A549 (cell line): ENCODE measurements at regions not wholly inside any gene's neighbourhood (a gene's known extent, or its start where the extent isn't known, plus 50 kb on each side); places are given as distances from the start of the nearest gene placed in this dataset.

Experiments used
- ATAC-seq, 2 experiments: fragments of 200-7000 bp in 1 of 2; fragments of >200 bp in 1 of 2; cut with Nextera tagmentation in 1 of 2; cut with Tn5 transposase in 1 of 2; 3 replicates each; pipeline versions ENCODE4 v1.8.0 to v1.9.1; 2018 to 2020; ENCODE audit warnings: mild to moderate bottlenecking in 1 of 2, moderate library complexity in 1 of 2
- CTCF ChIA-PET: fragments of 300-600 bp; sonication (Branson Sonifier 250); formaldehyde crosslinking; extraction: SDS; loops from one replicate; lab custom pipeline; 2021; ENCODE audit warnings: antibody characterized with exemption, inconsistent platforms; lab: Yijun Ruan, JAX
- POLR2A ChIA-PET: fragments of 350-600 bp; formaldehyde crosslinking; extraction: SDS; loops from one replicate; lab custom pipeline; 2021; ENCODE audit warnings: antibody characterized with exemption, inconsistent platforms; lab: Yijun Ruan, JAX
- DNase-seq, 2 experiments: peaks; one replicate each; pipeline versions ENCODE4 v3.0.0 to v3.0.0-alpha.2; 2011 to 2016; ENCODE audit warnings: low read depth in 1 of 2, low spot score in 1 of 2
- FAIRE-seq: peaks from 2 replicates; lab custom pipeline; 2011; peaks lifted over from hg19 to GRCh38; lab: Jason Lieb, UNC
- H3K27ac ChIP-seq, 2 experiments: fragments of >200 bp; sonication (Bioruptor Twin); formaldehyde crosslinking; 3 replicates each; pipeline ENCODE4 v1.5.1; 2016 to 2017
- H3K4me1 ChIP-seq: fragments of >200 bp; sonication (Bioruptor Twin); formaldehyde crosslinking; 3 replicates; pipeline ENCODE4 v1.6.1; 2016
- H3K4me2 ChIP-seq: fragments of >200 bp; sonication (Bioruptor Twin); formaldehyde crosslinking; 3 replicates; pipeline ENCODE4 v1.6.1; 2016
- H3K4me3 ChIP-seq: fragments of >200 bp; sonication (Bioruptor Twin); formaldehyde crosslinking; 3 replicates; pipeline ENCODE4 v1.5.1; 2016
- H3K9me3 ChIP-seq: fragments of >200 bp; sonication (Bioruptor Twin); formaldehyde crosslinking; 3 replicates; pipeline ENCODE4 v1.6.1; 2016
- BHLHE40 ChIP-seq: IDR thresholded peaks from 2 replicates; pipeline ENCODE4 v1.6.1; 2012; ENCODE audit warnings: low read depth, low read length, inconsistent platforms
- E2F6 ChIP-seq: IDR thresholded peaks from 2 replicates; pipeline ENCODE4 v1.6.1; 2012; ENCODE audit warnings: low read depth, borderline replicate concordance
- EHF ChIP-seq: fragments of 250-450 bp; sonication (Bioruptor Pico); IDR thresholded peaks from 2 replicates; pipeline ENCODE4 v1.5.0; 2020; ENCODE audit warnings: mild to moderate bottlenecking
- ESRRA ChIP-seq: fragments of 150-350 bp; IDR thresholded peaks from 2 replicates; pipeline ENCODE4 v1.6.1; 2014; ENCODE audit warnings: mild to moderate bottlenecking, low read length, borderline replicate concordance
- GATA3 ChIP-seq: IDR thresholded peaks from 2 replicates; pipeline ENCODE4 v1.6.1; 2012; ENCODE audit warnings: borderline replicate concordance
- HOXB5 ChIP-seq: fragments of 250-450 bp; sonication (Bioruptor Pico); IDR thresholded peaks from 2 replicates; pipeline ENCODE4 v1.5.0; 2020; ENCODE audit warnings: mild to moderate bottlenecking, moderate library complexity
- JUNB ChIP-seq: fragments of >200 bp; sonication (Bioruptor Twin); formaldehyde crosslinking; IDR thresholded peaks from 2 replicates; pipeline ENCODE4 v1.6.1; 2016
- MAFK ChIP-seq: fragments of 450-650 bp; IDR thresholded peaks from 2 replicates; pipeline ENCODE4 v1.6.1; 2014; ENCODE audit not compliant: partially characterized antibody
- NPAS2 ChIP-seq: fragments of 250-450 bp; sonication (Bioruptor Pico); IDR thresholded peaks from 2 replicates; pipeline ENCODE4 v1.8.0; 2022; ENCODE audit warnings: mild to moderate bottlenecking, moderate library complexity, borderline replicate concordance
- RAD21 ChIP-seq, 2 experiments: fragments of >200 bp in 1 of 2; sonication (Bioruptor Twin) in 1 of 2; formaldehyde crosslinking in 1 of 2; IDR thresholded peaks in 1 of 2; conservative IDR thresholded peaks in 1 of 2; 2 replicates in 1 of 2; 3 replicates in 1 of 2; pipeline ENCODE4 v1.6.1; 2012 to 2018; ENCODE audit warnings: inconsistent platforms in 1 of 2
- RARB ChIP-seq: fragments of 250-450 bp; sonication (Bioruptor Pico); IDR thresholded peaks from 2 replicates; pipeline ENCODE4 v1.8.0; 2021; ENCODE audit warnings: mild to moderate bottlenecking, moderate library complexity
- TP53 ChIP-seq: fragments of 250-450 bp; sonication (Bioruptor Pico); IDR thresholded peaks from 2 replicates; pipeline ENCODE4 v1.5.0; 2021; ENCODE audit warnings: mild to moderate bottlenecking, moderate library complexity
- WGBS: methylation state at CpG from one replicate; pipeline ENCODE4 v1.1.6; 2017; ENCODE audit errors: missing lambda C conversion rate; 5-methylcytosine and 5-hydroxymethylcytosine counted together

- DNase-seq = no peak
- Histone ChIP-seq H3K27ac (no peak overlapping the region), H3K9me3 (no peaks in the 10 kb centered on the region), H3K4me2 (no peak overlapping the region), H3K4me3 (no peak overlapping the region), H3K4me1 (peaks cover 15% of the 10 kb centered on the region; the same call in 2 of the 3 replicates)
- no peak for ATAC-seq
- FAIRE-seq = no peak
- 40% methylated on average over 11 of the region's 11 CpGs for WGBS
- ChIA-PET CTCF (no interaction called here), POLR2A (no interaction called here)
- TF ChIP-seq JUNB (no peak), RAD21 (conservative IDR thresholded peaks at IDR 0.05 in 1 of 2, IDR thresholded peaks at IDR 0.05 in 1 of 2) (no peak), BHLHE40 (no peak), RARB (CRISPR knock-in tag) (no peak)
Observed at GRCh38 chr18:45562567-45563479, 52.5 kb upstream of the SLC14A2 start.

GRCh38 chr18:45565280-45565970 is 49.9 kb upstream of the SLC14A2 start:
- DNase-seq = no peak

More at GRCh38 chr18:45565280-45565970, 49.9 kb upstream of the SLC14A2 start:
- Histone ChIP-seq H3K27ac (no peak overlapping the region), H3K4me2 (no peak overlapping the region), H3K9me3 (no peaks in the 10 kb centered on the region), H3K4me3 (no peak overlapping the region), H3K4me1 (peaks cover 15% of the 10 kb centered on the region; the same call in 2 of the 3 replicates)
- ATAC-seq = no peak
- ChIA-PET POLR2A (no interaction called here), CTCF (no interaction called here)
- 61% methylated on average over 18 of the region's 19 CpGs for WGBS
- FAIRE-seq = no peak
- no peak for TF ChIP-seq ESRRA
- no peak for TF ChIP-seq HOXB5 (CRISPR knock-in tag)
- TF ChIP-seq EHF (CRISPR knock-in tag) = no peak
- no peak for TF ChIP-seq GATA3
- no peak for TF ChIP-seq JUNB
- no peak for TF ChIP-seq E2F6
- TF ChIP-seq BHLHE40 = no peak
- TF ChIP-seq TP53 = no peak
- no peak for TF ChIP-seq NPAS2
- TF ChIP-seq MAFK = no peak
- TF ChIP-seq, all 56 proteins: peak for 0
